ENCODE measurements at regions not wholly inside any gene's neighbourhood (a gene's known extent, or its start where the extent isn't known, plus 50 kb on each side); places are given as distances from the start of the nearest gene placed in this dataset.

GRCh38 chr4:152211936-152212653 is 323.8 kb downstream of the FBXW7 start:
- DNase-seq (ENCODE audit: low read depth), result no peak
- H3K4me3 ChIP-seq (ENCODE audit: low read length), result no peak overlapping the region

GRCh38 chr4:152209772-152210493 is 326.0 kb downstream of the FBXW7 start:
- TF ChIP-seq CTCF (conservative IDR thresholded peaks at IDR 0.05; ENCODE audit: low read depth, low read length), result no peak
- DNase-seq (ENCODE audit: low read depth), result no peak
- no peak overlapping the region for H3K4me3 ChIP-seq (ENCODE audit: low read length)

More at GRCh38 chr4:152211936-152212653, 323.8 kb downstream of the FBXW7 start:
- TF ChIP-seq CTCF (conservative IDR thresholded peaks at IDR 0.05; ENCODE audit: low read depth, low read length), result no peak

- no peak for TF ChIP-seq CTCF (conservative IDR thresholded peaks at IDR 0.05; ENCODE audit: low read depth, low read length)
- DNase-seq (ENCODE audit: low read depth), result no peak
- H3K4me3 ChIP-seq (ENCODE audit: low read length), result no peak overlapping the region
These were observed 328.5 kb downstream of the FBXW7 start for GRCh38 chr4:152207378-152207720.

GRCh38 chr4:152206646-152207377 is 329.1 kb downstream of the FBXW7 start:
- TF ChIP-seq CTCF (conservative IDR thresholded peaks at IDR 0.05; ENCODE audit: low read depth, low read length), result no peak
- DNase-seq (ENCODE audit: low read depth), result no peak
- no peak overlapping the region for H3K4me3 ChIP-seq (ENCODE audit: low read length)

GRCh38 chr4:152206185-152206584 is 329.7 kb downstream of the FBXW7 start:
- DNase-seq (ENCODE audit: low read depth), result no peak
- H3K4me3 ChIP-seq (ENCODE audit: low read length), result no peak overlapping the region
- no peak for TF ChIP-seq CTCF (conservative IDR thresholded peaks at IDR 0.05; ENCODE audit: low read depth, low read length)

- no peak overlapping the region for H3K4me3 ChIP-seq (ENCODE audit: low read length)
- no peak for TF ChIP-seq CTCF (conservative IDR thresholded peaks at IDR 0.05; ENCODE audit: low read depth, low read length)
- no peak for DNase-seq (ENCODE audit: low read depth)
These were observed 333.5 kb downstream of the FBXW7 start for GRCh38 chr4:152202415-152202814.

All from retinal pigment epithelial cell (primary cell).